ENCODE measurements at regions not wholly inside any gene's neighbourhood (a gene's known extent, or its start where the extent isn't known, plus 50 kb on each side); places are given as distances from the start of the nearest gene placed in this dataset.

DNA sequence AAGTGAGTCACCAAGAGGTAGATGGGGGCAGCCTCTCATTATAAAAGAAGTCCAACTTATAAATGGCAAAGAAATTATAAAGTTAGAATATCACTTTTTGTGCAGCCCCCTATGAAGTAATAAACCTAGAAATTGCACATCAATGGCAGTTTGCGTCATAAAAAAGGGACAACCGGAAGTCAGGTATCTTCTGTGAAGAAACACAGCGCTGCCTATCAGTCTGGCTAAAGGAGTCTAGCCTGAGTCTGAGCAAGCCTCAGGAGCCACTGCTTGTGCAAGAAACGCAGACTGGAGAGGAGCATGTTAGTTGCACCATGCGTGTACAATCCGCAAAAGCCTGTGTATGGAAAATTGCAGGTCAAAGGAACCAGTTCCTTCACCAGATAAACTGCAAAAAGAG is 178.4 kb downstream of the ARRDC4 start:
- H3K9me3 ChIP-seq: no peaks in the 10 kb centered on the region
- no peak overlapping the region for H3K27ac ChIP-seq
- H3K36me3 ChIP-seq (ENCODE audit: insufficient read depth in 1 of 2, low read depth in 1 of 2): no peaks in the 10 kb centered on the region
- WGBS, 3 donors: 71 to 93% (median 73%) methylated on average over 6 of the region's 6 CpGs
- DNase-seq (no peak), ATAC-seq (no peak)
- no peak overlapping the region for H3K4me3 ChIP-seq
- intact Hi-C loops (cut with DNase I): no loop called here
- no peak for TF ChIP-seq CTCF (IDR thresholded peaks at IDR 0.05)
- H3K4me1 ChIP-seq: no peaks in the 10 kb centered on the region
- H3K27me3 ChIP-seq (ENCODE audit: insufficient read depth in 3 of 3, low read length in 2 of 3): peaks cover 0 to 1% (median 0%) of the 10 kb centered on the region in 3 donors

- WGBS, 3 donors: 87 to 91% (median 88%) methylated on average over 4 of the region's 4 CpGs
- no peak for TF ChIP-seq CTCF (IDR thresholded peaks at IDR 0.05)
- Histone ChIP-seq H3K27me3 (ENCODE audit: insufficient read depth in 3 of 3, low read length in 2 of 3) (peaks cover 0 to under 1% (median 0%) of the 10 kb centered on the region in 3 donors), H3K9me3 (no peaks in the 10 kb centered on the region), H3K27ac (no peak overlapping the region), H3K4me3 (no peak overlapping the region), H3K4me1 (no peaks in the 10 kb centered on the region), H3K36me3 (ENCODE audit: insufficient read depth in 1 of 2, low read depth in 1 of 2) (no peaks in the 10 kb centered on the region)
- intact Hi-C loops (cut with DNase I): no loop called here
- DNase-seq (no peak), ATAC-seq (no peak)
Observed at GRCh38 chr15:98139337-98139736, 178.8 kb downstream of the ARRDC4 start.

GRCh38 chr15:98142572-98142971 is 182.1 kb downstream of the ARRDC4 start:
- WGBS, 3 donors: 64 to 71% (median 68%) methylated on average over 2 of the region's 2 CpGs
- intact Hi-C loops (cut with DNase I): no loop called here

GRCh38 chr15:98143116-98143515 is 182.6 kb downstream of the ARRDC4 start:
- H3K27me3 ChIP-seq (ENCODE audit: insufficient read depth in 3 of 3, low read length in 2 of 3): peaks cover 0 to 2% (median 0%) of the 10 kb centered on the region in 3 donors
- H3K27ac ChIP-seq: no peak overlapping the region
- 56 to 63% (median 57%) methylated on average over 4 of the region's 4 CpGs for WGBS, 3 donors
- no peak for DNase-seq
- H3K4me1 ChIP-seq: no peaks in the 10 kb centered on the region
- TF ChIP-seq CTCF (IDR thresholded peaks at IDR 0.05): no peak
- intact Hi-C loops (cut with DNase I): no loop called here
- H3K9me3 ChIP-seq: no peaks in the 10 kb centered on the region
- ATAC-seq: no peak
- no peak overlapping the region for H3K4me3 ChIP-seq
- no peaks in the 10 kb centered on the region for H3K36me3 ChIP-seq (ENCODE audit: insufficient read depth in 1 of 2, low read depth in 1 of 2)

More at GRCh38 chr15:98142572-98142971, 182.1 kb downstream of the ARRDC4 start:
- H3K36me3 ChIP-seq (ENCODE audit: insufficient read depth in 1 of 2, low read depth in 1 of 2): no peaks in the 10 kb centered on the region
- no peak overlapping the region for H3K27ac ChIP-seq
- ATAC-seq: no peak
- H3K4me3 ChIP-seq: no peak overlapping the region
- no peak for DNase-seq
- H3K4me1 ChIP-seq: no peaks in the 10 kb centered on the region
- peaks cover 0 to 2% (median 0%) of the 10 kb centered on the region in 3 donors for H3K27me3 ChIP-seq (ENCODE audit: insufficient read depth in 3 of 3, low read length in 2 of 3)
- H3K9me3 ChIP-seq: no peaks in the 10 kb centered on the region
- TF ChIP-seq CTCF (IDR thresholded peaks at IDR 0.05): no peak

DNA sequence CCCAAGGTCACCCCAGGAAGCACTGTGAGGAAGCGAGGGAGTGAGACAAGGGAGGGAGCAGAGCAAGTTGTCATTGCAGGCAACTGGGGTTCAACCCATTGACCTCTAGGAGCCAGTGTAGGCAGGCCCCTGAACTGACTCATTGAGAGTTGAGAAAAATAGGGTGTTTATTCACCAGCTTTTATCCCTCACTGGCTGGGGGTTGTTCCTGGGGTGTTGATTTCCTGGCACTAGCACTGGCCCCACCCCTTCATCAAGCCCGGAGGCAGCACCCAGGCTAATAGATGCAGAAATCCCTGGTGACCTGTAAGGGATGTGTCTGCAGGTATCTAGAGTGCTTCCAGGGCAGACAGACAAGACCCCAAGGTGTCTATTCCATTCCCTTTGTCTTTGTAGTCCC is 183.9 kb downstream of the ARRDC4 start:
- intact Hi-C loops (cut with DNase I): no loop called here
- H3K9me3 ChIP-seq: no peaks in the 10 kb centered on the region
- H3K27me3 ChIP-seq (ENCODE audit: insufficient read depth in 3 of 3, low read length in 2 of 3): peaks cover 0 to 2% (median 2%) of the 10 kb centered on the region in 3 donors
- DNase-seq (no peak), ATAC-seq (no peak)
- H3K27ac ChIP-seq: no peak overlapping the region
- WGBS, 3 donors: 80 to 90% (median 86%) methylated on average over 2 of the region's 2 CpGs
- TF ChIP-seq CTCF (IDR thresholded peaks at IDR 0.05): no peak
- H3K4me1 ChIP-seq: no peaks in the 10 kb centered on the region
- H3K36me3 ChIP-seq (ENCODE audit: insufficient read depth in 1 of 2, low read depth in 1 of 2): no peaks in the 10 kb centered on the region
- no peak overlapping the region for H3K4me3 ChIP-seq

Measured in psoas muscle (tissue), 7 donors.